ENCODE measurements at regions not wholly inside any gene's neighbourhood (a gene's known extent, or its start where the extent isn't known, plus 50 kb on each side); places are given as distances from the start of the nearest gene placed in this dataset.

DNA sequence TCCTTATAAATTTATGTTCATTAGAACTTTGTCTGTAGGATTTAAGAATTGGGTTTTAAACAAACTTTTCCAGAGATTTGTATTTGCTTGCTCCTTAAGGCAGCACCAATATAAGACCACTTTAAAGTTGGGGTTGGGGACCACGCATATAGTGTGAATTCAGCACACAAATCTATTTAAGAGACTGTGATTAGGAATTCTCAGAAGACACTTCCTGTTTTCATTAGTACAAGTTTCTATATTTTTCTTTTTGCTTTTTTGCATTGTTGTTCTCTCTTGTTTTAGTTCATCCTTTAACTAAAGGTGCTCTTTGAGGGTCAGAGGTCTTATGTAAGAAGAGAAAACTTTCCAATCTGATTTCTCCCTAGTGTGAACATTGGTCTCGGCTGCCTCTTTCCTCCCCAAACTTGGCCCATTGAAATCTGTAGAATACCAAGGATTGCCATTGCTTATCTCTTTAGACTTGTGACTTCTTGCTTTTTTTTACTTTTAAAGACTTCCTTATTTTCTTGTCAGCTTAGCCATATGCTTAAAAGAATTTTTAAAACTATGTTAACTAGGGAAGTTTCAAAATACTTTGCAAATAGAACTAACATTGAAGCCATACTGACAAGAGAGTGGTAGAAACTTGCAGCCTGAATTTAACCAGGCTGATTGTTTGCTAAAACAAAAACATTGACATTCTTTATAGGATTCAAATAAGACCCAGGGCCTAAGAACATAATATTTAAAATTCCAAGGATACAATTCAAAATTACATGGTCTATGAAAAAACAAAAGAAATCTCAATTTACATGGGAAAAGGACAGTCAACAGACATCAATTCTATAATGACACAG is 264.1 kb upstream of the FN1 start:
- no peak for DNase-seq (ENCODE audit: low read depth, low spot score)
- H3K4me3 ChIP-seq, result no peak overlapping the region
- no peak overlapping the region for H3K9ac ChIP-seq (ENCODE audit: insufficient read length)
- TF ChIP-seq FOXP2 (optimal IDR thresholded peaks at IDR 0.05; ENCODE audit: control extremely low read depth, extremely low read length, insufficient read depth), result no peak
- TF ChIP-seq POLR2AphosphoS5 (IDR thresholded peaks at IDR 0.05; ENCODE audit: borderline replicate concordance, low read depth, low read length), result no peak
- no peak for TF ChIP-seq EZH2 (IDR thresholded peaks at IDR 0.05)
- no peaks in the 10 kb centered on the region for H3K36me3 ChIP-seq (ENCODE audit: insufficient read depth, low read length)
- H3K9me3 ChIP-seq (ENCODE audit: low read depth, low read length), result no peaks in the 10 kb centered on the region
- H3K27ac ChIP-seq, result no peak overlapping the region

DNA sequence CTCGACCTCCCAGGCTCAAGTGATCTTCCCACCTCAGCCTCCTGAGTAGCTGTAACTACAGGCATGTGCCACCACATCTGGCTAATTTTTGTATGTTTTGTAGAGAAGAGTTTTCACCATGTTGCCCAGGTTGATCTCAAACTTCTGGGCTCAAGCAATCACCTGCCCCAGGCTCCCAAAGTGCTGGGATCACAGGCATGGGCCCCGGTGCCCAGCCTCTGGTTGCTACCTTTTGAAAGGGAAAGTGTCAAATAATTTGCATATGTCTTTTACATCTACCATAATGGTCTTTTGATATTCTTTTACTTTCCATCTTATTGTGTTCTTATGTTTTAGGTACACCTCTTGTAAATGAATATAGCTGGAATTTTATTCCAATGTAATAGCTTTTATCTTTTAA is 263.1 kb upstream of the FN1 start:
- H3K36me3 ChIP-seq (ENCODE audit: insufficient read depth, low read length), result no peaks in the 10 kb centered on the region
- H3K9me3 ChIP-seq (ENCODE audit: low read depth, low read length), result no peaks in the 10 kb centered on the region
- H3K27ac ChIP-seq, result no peak overlapping the region
- no peak overlapping the region for H3K4me3 ChIP-seq
- no peak overlapping the region for H3K9ac ChIP-seq (ENCODE audit: insufficient read length)
- TF ChIP-seq FOXP2 (optimal IDR thresholded peaks at IDR 0.05; ENCODE audit: control extremely low read depth, extremely low read length, insufficient read depth) (no peak), POLR2AphosphoS5 (IDR thresholded peaks at IDR 0.05; ENCODE audit: borderline replicate concordance, low read depth, low read length) (no peak), EZH2 (IDR thresholded peaks at IDR 0.05) (no peak)
- DNase-seq (ENCODE audit: low read depth, low spot score), result no peak

DNA sequence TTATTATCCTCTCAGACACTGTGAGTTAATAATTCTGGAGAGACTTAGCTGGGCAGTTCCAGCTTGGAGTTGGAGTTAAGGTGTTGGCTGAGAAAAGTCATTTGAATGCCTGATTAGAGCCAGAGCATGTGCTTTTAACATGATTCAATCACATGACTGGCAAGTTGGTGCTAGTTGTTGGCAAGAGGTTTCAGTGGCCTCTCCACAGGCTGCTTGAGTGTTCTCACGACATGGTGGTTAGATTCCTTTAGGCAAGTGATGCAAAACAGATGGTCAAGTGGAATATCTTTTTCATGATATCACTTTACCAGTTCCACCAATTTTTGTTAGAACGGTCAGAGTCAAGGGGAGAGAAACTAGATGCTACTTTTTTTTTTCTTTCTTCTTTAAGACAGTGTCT is 262.7 kb upstream of the FN1 start:
- Histone ChIP-seq H3K36me3 (ENCODE audit: insufficient read depth, low read length) (no peaks in the 10 kb centered on the region), H3K27ac (no peak overlapping the region), H3K4me3 (no peak overlapping the region), H3K9ac (ENCODE audit: insufficient read length) (no peak overlapping the region), H3K9me3 (ENCODE audit: low read depth, low read length) (no peaks in the 10 kb centered on the region)
- DNase-seq (ENCODE audit: low read depth, low spot score), result no peak
- TF ChIP-seq EZH2 (IDR thresholded peaks at IDR 0.05) (no peak), FOXP2 (optimal IDR thresholded peaks at IDR 0.05; ENCODE audit: control extremely low read depth, extremely low read length, insufficient read depth) (no peak), POLR2AphosphoS5 (IDR thresholded peaks at IDR 0.05; ENCODE audit: borderline replicate concordance, low read depth, low read length) (no peak)

DNA sequence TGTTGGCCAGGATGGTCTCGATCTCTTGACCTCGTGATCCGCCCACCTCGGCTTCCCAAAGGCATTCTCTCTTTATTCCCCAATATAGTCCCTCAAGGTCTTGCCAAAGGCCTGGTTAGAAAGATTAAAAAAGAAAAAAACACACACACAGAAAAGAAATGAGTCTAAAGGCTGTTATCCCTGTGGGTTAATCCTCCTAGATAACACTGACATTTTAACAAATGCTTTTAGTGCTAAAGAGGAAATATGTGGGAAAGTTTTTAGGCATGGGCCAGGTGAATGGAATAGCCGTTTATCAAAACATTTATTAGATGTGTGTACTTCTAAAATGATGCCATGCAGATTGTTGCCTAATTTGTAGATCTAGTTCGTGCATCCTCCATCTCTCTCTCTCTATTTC is 261.6 kb upstream of the FN1 start:
- H3K27ac ChIP-seq, result no peak overlapping the region
- no peak overlapping the region for H3K4me3 ChIP-seq
- no peaks in the 10 kb centered on the region for H3K36me3 ChIP-seq (ENCODE audit: insufficient read depth, low read length)
- TF ChIP-seq FOXP2 (optimal IDR thresholded peaks at IDR 0.05; ENCODE audit: control extremely low read depth, extremely low read length, insufficient read depth) (no peak), EZH2 (IDR thresholded peaks at IDR 0.05) (no peak)
- H3K9ac ChIP-seq (ENCODE audit: insufficient read length), result no peak overlapping the region
- H3K9me3 ChIP-seq (ENCODE audit: low read depth, low read length), result no peaks in the 10 kb centered on the region
- no peak for DNase-seq (ENCODE audit: low read depth, low spot score)

DNA sequence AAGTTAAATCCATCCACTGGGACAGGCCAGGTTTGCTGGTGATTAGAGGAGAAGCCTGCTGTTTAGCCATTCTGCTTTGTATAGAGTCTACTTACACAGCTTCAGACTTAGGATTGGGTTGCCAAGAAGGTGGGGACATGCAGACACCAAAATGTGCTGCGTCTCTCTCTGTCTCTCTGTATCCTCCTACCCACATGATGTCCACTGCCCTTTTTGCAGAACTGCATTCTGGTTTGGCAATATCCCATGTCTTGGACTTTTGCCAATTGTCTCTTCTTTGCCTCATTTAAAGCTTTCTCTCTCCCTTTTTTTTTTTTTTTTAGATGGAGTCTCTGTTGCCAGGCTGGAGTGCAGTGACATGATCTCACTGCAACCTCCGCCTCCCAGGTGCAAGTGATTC is 261.1 kb upstream of the FN1 start:
- Histone ChIP-seq H3K9me3 (ENCODE audit: low read depth, low read length) (no peaks in the 10 kb centered on the region), H3K27ac (no peak overlapping the region), H3K36me3 (ENCODE audit: insufficient read depth, low read length) (no peaks in the 10 kb centered on the region), H3K4me3 (no peak overlapping the region), H3K9ac (ENCODE audit: insufficient read length) (no peak overlapping the region)
- no peak for DNase-seq (ENCODE audit: low read depth, low spot score)
- TF ChIP-seq POLR2AphosphoS5 (IDR thresholded peaks at IDR 0.05; ENCODE audit: borderline replicate concordance, low read depth, low read length) (no peak), FOXP2 (optimal IDR thresholded peaks at IDR 0.05; ENCODE audit: control extremely low read depth, extremely low read length, insufficient read depth) (no peak), EZH2 (IDR thresholded peaks at IDR 0.05) (no peak)

DNA sequence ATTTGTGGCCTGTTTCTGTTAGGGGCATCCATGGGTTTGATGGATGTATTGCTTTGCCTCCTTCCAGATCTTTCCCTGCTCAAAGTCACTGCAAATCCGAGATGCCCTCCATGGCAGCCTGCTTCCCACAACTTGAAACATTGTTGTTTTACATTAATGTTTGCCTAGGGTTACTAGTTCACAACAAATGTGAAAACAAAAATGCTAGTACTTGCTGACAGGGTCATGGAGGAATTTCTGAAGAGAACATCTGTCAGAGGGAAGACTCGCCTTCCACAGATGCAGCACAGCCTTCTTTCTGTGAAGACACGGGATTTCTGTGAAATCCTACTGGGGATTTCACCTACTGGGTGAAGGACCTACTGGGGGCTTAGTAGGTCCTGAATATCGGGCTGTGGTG is 260.0 kb upstream of the FN1 start:
- DNase-seq (ENCODE audit: low read depth, low spot score), result no peak
- no peaks in the 10 kb centered on the region for H3K9me3 ChIP-seq (ENCODE audit: low read depth, low read length)
- no peak overlapping the region for H3K9ac ChIP-seq (ENCODE audit: insufficient read length)
- no peak overlapping the region for H3K27ac ChIP-seq
- TF ChIP-seq FOXP2 (optimal IDR thresholded peaks at IDR 0.05; ENCODE audit: control extremely low read depth, extremely low read length, insufficient read depth), result no peak
- TF ChIP-seq EZH2 (IDR thresholded peaks at IDR 0.05), result no peak
- TF ChIP-seq POLR2AphosphoS5 (IDR thresholded peaks at IDR 0.05; ENCODE audit: borderline replicate concordance, low read depth, low read length), result no peak
- H3K4me3 ChIP-seq, result no peak overlapping the region
- H3K36me3 ChIP-seq (ENCODE audit: insufficient read depth, low read length), result no peaks in the 10 kb centered on the region

DNA sequence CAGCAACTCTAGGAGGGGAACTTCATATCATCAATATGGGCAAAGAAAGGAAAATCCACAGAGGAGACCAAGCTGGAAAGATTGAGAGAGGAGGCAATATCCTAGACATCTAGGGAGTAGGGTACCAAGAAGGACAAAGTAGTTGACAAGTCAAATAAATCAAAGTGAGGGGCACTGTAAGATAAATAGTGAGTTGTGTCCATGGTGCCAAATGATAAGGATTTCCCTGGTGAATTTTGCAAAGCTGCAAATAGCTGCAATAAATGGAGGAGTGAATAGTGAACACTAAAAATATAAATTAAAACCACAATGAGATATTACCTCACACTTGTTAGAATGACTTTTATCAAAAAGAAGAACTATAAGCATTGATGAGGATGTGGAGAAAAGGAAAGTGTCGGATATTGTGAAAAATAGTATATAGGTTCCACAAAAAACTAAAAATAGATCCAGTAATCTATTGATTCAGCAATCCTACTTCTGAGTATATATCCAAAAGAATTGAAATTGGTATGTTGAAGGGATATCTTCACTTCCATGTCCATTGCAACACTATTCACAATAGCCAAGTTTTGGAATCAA is 258.2 kb upstream of the FN1 start:
- Histone ChIP-seq H3K9ac (ENCODE audit: insufficient read length) (no peak overlapping the region), H3K36me3 (ENCODE audit: insufficient read depth, low read length) (no peaks in the 10 kb centered on the region), H3K4me3 (no peak overlapping the region), H3K9me3 (ENCODE audit: low read depth, low read length) (no peaks in the 10 kb centered on the region), H3K27ac (no peak overlapping the region)
- no peak for DNase-seq (ENCODE audit: low read depth, low spot score)
- TF ChIP-seq EZH2 (IDR thresholded peaks at IDR 0.05) (no peak), POLR2AphosphoS5 (IDR thresholded peaks at IDR 0.05; ENCODE audit: borderline replicate concordance, low read depth, low read length) (no peak), FOXP2 (optimal IDR thresholded peaks at IDR 0.05; ENCODE audit: control extremely low read depth, extremely low read length, insufficient read depth) (no peak)

DNA sequence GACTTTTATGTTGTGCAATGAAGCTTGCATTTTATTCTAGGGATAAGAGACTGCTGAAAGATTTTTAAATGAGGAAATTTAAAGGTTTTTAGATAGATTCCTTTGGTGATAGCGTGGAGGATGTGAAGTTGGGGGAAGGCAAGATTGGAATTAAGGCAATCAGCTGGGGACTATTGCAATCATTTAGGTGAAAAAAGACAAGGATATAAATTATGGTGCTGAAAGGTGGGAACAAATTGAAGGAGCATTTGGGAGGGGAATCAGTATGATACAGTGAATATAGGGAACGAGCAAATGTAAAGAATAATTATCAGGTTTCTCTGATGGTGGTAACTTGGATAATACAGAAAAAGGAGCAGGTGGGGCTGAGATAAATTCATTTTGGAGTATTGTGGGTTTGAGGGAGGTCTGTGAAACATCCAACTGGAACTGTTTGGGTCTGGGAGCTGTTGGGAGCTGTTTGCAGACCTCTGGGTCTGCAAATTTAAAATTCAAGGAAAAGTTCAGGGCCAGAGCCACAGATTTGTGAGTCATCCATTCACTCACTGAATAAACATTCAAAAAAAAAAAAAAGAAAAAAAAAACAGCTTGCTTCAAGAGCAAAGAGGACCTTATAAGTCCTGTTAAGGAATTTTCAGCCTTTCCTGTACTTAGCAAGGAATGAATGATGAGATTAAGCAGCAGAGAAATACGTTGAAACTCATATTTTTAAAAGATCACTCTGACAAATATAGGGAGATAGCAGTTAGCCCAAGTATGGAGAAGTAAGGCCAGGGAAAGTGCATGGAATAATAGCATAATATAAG is 257.5 kb upstream of the FN1 start:
- no peak overlapping the region for H3K27ac ChIP-seq

More for the DNA sequence above, 257.5 kb upstream of the FN1 start:
- Histone ChIP-seq H3K9ac (ENCODE audit: insufficient read length) (no peak overlapping the region), H3K9me3 (ENCODE audit: low read depth, low read length) (no peaks in the 10 kb centered on the region), H3K4me3 (no peak overlapping the region), H3K36me3 (ENCODE audit: insufficient read depth, low read length) (no peaks in the 10 kb centered on the region)
- TF ChIP-seq EZH2 (IDR thresholded peaks at IDR 0.05) (no peak), FOXP2 (optimal IDR thresholded peaks at IDR 0.05; ENCODE audit: control extremely low read depth, extremely low read length, insufficient read depth) (no peak), POLR2AphosphoS5 (IDR thresholded peaks at IDR 0.05; ENCODE audit: borderline replicate concordance, low read depth, low read length) (no peak)
- DNase-seq (ENCODE audit: low read depth, low spot score), result no peak
